ENCODE measurements at regions not wholly inside any gene's neighbourhood (a gene's known extent, or its start where the extent isn't known, plus 50 kb on each side); places are given as distances from the start of the nearest gene placed in this dataset.

- H3K27ac ChIP-seq = peak overlapping the region in 1 of 2 experiments; percentile 54; a peak in 4 of 6 replicates
- no peak for FAIRE-seq
- CTCF ChIA-PET = interaction anchor here (0.9 to 6.2 kb wide), 7 partner anchors 11 to 65 kb away, joined by 3 to 22 read pairs (median 4); no protein-coding TSS in a partner anchor
- peaks cover 25% of the 10 kb centered on the region for H3K4me1 ChIP-seq
- DNase-seq (ENCODE audit: low read depth in 1 of 2, low spot score in 1 of 2) = no peak
- TF ChIP-seq FOSB (CRISPR knock-in tag; IDR thresholded peaks at IDR 0.05) (no peak), SMC3 (IDR thresholded peaks at IDR 0.05) (no peak), MAFK (IDR thresholded peaks at IDR 0.05; ENCODE audit: partially characterized antibody) (no peak), ZNF302 (CRISPR knock-in tag; IDR thresholded peaks at IDR 0.05) (no peak), EHF (CRISPR knock-in tag; IDR thresholded peaks at IDR 0.05) (no peak), ZFP36 (IDR thresholded peaks at IDR 0.05; ENCODE audit: borderline replicate concordance, partially characterized antibody) (no peak), ESRRA (IDR thresholded peaks at IDR 0.05; ENCODE audit: borderline replicate concordance, low read length) (no peak), JUNB (IDR thresholded peaks at IDR 0.05) (no peak), RAD21 (conservative IDR thresholded peaks at IDR 0.05 in 1 of 2, IDR thresholded peaks at IDR 0.05 in 1 of 2) (no peak), MAX (IDR thresholded peaks at IDR 0.05) (no peak), POLR2A (IDR thresholded peaks at IDR 0.05; ENCODE audit: low read length) (no peak), JUN (IDR thresholded peaks at IDR 0.05) (no peak), NR3C1 (IDR thresholded peaks at IDR 0.05) (no peak), KDM5A (IDR thresholded peaks at IDR 0.05) (no peak), KDM1A (IDR thresholded peaks at IDR 0.05; ENCODE audit: low read depth) (no peak)
- TF ChIP-seq, protein P1, sequence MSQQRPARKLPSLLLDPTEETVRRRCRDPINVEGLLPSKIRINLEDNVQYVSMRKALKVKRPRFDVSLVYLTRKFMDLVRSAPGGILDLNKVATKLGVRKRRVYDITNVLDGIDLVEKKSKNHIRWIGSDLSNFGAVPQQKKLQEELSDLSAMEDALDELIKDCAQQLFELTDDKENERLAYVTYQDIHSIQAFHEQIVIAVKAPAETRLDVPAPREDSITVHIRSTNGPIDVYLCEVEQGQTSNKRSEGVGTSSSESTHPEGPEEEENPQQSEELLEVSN (IDR thresholded peaks at IDR 0.05; ENCODE audit: borderline replicate concordance, low read depth) = no peak
- ATAC-seq = no peak
- H3K4me2 ChIP-seq = no peak overlapping the region
- 89% methylated on average over 3 of the region's 3 CpGs for WGBS (ENCODE audit: missing lambda C conversion rate)
- no peak overlapping the region for H3K4me3 ChIP-seq
- H3K9me3 ChIP-seq = no peaks in the 10 kb centered on the region
- POLR2A ChIA-PET = no interaction called here
These were observed 54.9 kb upstream of the ENAH start for GRCh38 chr1:225707824-225708223.

DNA sequence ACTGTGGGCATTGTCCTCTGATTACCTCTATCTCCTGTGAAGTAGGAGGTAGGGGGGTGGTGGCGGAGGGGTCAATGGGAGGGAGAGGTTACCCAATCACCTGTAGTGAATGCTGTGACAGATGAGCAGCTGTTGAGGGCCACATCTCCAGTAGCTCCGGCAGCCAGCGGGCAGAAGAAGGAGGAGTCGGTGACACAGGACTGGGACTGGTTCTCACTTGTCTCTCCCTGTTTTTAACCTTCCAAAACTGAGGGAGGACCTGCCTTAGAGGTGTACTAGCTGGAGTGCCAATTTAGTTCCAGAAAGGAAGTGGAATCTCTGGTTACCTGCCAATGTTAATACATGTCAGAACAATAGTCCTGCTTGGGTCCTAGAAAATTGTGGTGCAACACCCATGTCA, 56.2 kb upstream of the ENAH start:
- ChIA-PET CTCF (interaction anchor here (0.6 to 6.2 kb wide), 4 partner anchors 9 to 203 kb away, joined by 3 to 22 read pairs (median 4); no protein-coding TSS in a partner anchor), POLR2A (interaction anchor here (1.9 kb wide), 1 partner anchor 54 kb away, joined by 4 read pairs; no protein-coding TSS in a partner anchor)
- peaks cover 25% of the 10 kb centered on the region for H3K4me1 ChIP-seq
- no peak for TF ChIP-seq HOXA7 (CRISPR knock-in tag; IDR thresholded peaks at IDR 0.05)
- no peak for TF ChIP-seq JUN (IDR thresholded peaks at IDR 0.05)
- TF ChIP-seq GATA3 (IDR thresholded peaks at IDR 0.05; ENCODE audit: borderline replicate concordance) = no peak
- no peak for TF ChIP-seq MAZ (IDR thresholded peaks at IDR 0.05; ENCODE audit: borderline replicate concordance, low read depth, low read length)
- TF ChIP-seq HEYL (CRISPR knock-in tag; IDR thresholded peaks at IDR 0.05) = no peak
- TF ChIP-seq ZSCAN20 (CRISPR knock-in tag; IDR thresholded peaks at IDR 0.05) = no peak
- TF ChIP-seq HOXB5 (CRISPR knock-in tag; IDR thresholded peaks at IDR 0.05) = no peak
- TF ChIP-seq CEBPB (IDR thresholded peaks at IDR 0.05) = no peak
- no peak for TF ChIP-seq ATOH8 (CRISPR knock-in tag; IDR thresholded peaks at IDR 0.05; ENCODE audit: low read depth)
- no peak for TF ChIP-seq POLR2A (IDR thresholded peaks at IDR 0.05; ENCODE audit: low read length)
- no peak for TF ChIP-seq EHMT2 (IDR thresholded peaks at IDR 0.05; ENCODE audit: low read depth)
- H3K27ac ChIP-seq = peak overlapping the region; percentile 34 to 87; a peak in 5 of 6 replicates
- ATAC-seq = no peak
- no peaks in the 10 kb centered on the region for H3K9me3 ChIP-seq
- H3K4me2 ChIP-seq = no peak overlapping the region
- no peak overlapping the region for H3K4me3 ChIP-seq
- WGBS (ENCODE audit: missing lambda C conversion rate) = 93% methylated on average over 4 of the region's 4 CpGs
- FAIRE-seq = no peak
- DNase-seq (ENCODE audit: low read depth in 1 of 2, low spot score in 1 of 2) = no peak

DNA sequence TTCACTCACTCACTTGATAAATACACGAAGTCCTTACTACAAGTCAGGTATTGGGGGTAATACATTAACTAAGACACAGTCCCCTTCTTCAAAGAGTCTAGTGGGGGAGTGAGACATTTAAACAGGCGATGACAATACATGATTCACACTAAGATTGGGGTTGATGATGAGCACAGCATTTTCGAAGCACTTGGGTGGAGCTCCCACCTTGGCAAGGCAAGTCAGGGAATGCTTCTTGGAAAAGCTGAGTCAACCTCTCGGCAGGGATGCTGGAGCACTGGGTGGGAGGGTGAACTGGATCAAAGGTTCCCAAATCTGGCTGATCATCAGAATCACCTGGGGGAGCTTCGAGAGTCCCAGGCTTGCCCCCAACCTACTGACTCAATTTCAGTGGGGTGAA, 57.9 kb upstream of the ENAH start:
- peak; percentile 87 to 89 for ATAC-seq
- H3K4me1 ChIP-seq = peaks cover 25% of the 10 kb centered on the region
- H3K4me2 ChIP-seq = peak overlapping the region; percentile 54
- 0% methylated on average over 5 of the region's 5 CpGs for WGBS (ENCODE audit: missing lambda C conversion rate)
- peak; percentile 81 to 89 for DNase-seq (ENCODE audit: low read depth in 1 of 2, low spot score in 1 of 2)
- H3K9me3 ChIP-seq = no peaks in the 10 kb centered on the region
- FAIRE-seq = peak; percentile 70
- CTCF ChIA-PET = interaction anchor here (0.6 to 6.2 kb wide), 9 partner anchors 9 to 94 kb away, joined by 3 to 22 read pairs (median 4); no protein-coding TSS in a partner anchor
- no peak overlapping the region for H3K4me3 ChIP-seq
- POLR2A ChIA-PET = interaction anchor here (0.6 to 2.4 kb wide), 5 partner anchors 10 to 67 kb away, joined by 3 to 10 read pairs (median 4); partner anchors contain the start of gene SRP9
- H3K27ac ChIP-seq = peak overlapping the region; percentile 70 to 87
- TF ChIP-seq FOXS1 (CRISPR knock-in tag; IDR thresholded peaks at IDR 0.05) (no peak), EHF (CRISPR knock-in tag; IDR thresholded peaks at IDR 0.05) (no peak), RAD21 (conservative IDR thresholded peaks at IDR 0.05 in 1 of 2, IDR thresholded peaks at IDR 0.05 in 1 of 2) (peak; percentile 22; a peak in 1 of 5 replicates), USF2 (IDR thresholded peaks at IDR 0.05) (no peak), POLR2A (IDR thresholded peaks at IDR 0.05; ENCODE audit: low read length) (no peak), CBX8 (IDR thresholded peaks at IDR 0.05) (no peak), KDM1A (IDR thresholded peaks at IDR 0.05; ENCODE audit: low read depth) (no peak), GATA3 (IDR thresholded peaks at IDR 0.05; ENCODE audit: borderline replicate concordance) (peak; percentile 61; the same call in 1 of the 2 replicates), CHD2 (IDR thresholded peaks at IDR 0.05; ENCODE audit: low read length, partially characterized antibody) (no peak), CEBPB (IDR thresholded peaks at IDR 0.05) (peak in 1 of 2 experiments; percentile 57; a peak in 1 of 4 replicates), CBX2 (IDR thresholded peaks at IDR 0.05; ENCODE audit: borderline replicate concordance, low read depth) (no peak), NFE2L2 (conservative IDR thresholded peaks at IDR 0.05; ENCODE audit: low read length) (peak; percentile 23; the same call in 1 of the 2 replicates), SMC3 (IDR thresholded peaks at IDR 0.05) (no peak), JUNB (IDR thresholded peaks at IDR 0.05) (peak; percentile 81), MAX (IDR thresholded peaks at IDR 0.05) (0 out of 2 replicates have a peak, but pooled peaks have one; percentile 60)

All from A549 (cell line).